GM12865 (cell line): ENCODE measurements at regions not wholly inside any gene's neighbourhood (a gene's known extent, or its start where the extent isn't known, plus 50 kb on each side); places are given as distances from the start of the nearest gene placed in this dataset.
"Not testable (repeated sequence)": the region's sequence is repeated elsewhere in the genome, so short reads cannot be mapped to it uniquely, and the experiment has no call there.

Experiments
- DNase-seq: peaks from one replicate; pipeline ENCODE4 v3.0.0; 2010; ENCODE audit warnings: low read depth
- H3K4me3 ChIP-seq: 2 replicates; pipeline ENCODE4 v1.5.1; 2011; ENCODE audit warnings: mild to moderate bottlenecking, low read depth, low read length, control low read depth
- CTCF ChIP-seq: IDR thresholded peaks from 2 replicates; pipeline ENCODE4 v1.5.1; 2011; ENCODE audit warnings: low read length, control low read depth, low read depth, inconsistent platforms; ENCODE audit not compliant: insufficient read depth; ENCODE audit errors: missing control alignments

DNA sequence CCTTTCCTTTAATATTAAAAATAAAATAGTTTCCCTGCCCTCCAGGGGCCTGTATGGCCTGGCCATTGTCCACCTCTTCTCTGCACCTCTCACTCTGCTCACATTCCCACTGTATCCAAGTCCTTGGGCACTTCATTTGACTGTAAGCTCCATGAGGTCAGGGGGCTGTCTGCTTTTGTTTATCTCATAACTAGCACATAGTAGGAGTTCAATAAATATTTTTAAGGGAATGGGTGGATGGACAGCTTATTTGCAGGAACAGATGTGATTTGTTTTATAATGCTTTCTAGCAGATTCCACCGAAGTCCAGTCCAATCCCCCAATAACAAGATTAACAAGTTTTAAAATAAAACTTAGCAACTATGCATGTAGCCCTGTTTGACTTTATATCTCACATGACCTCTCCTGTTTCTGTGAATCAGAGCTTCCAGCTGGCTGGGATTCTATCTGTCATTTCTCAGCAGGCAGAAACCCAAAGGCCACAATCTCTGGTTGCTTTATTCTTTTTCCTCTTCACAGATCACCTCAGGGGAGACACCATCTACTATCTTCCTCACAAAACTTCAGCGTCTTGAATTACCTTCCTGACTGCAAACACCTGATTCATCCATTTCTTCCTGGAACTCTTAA lies 123.0 kb upstream of the NR2F2 start:
- no peak overlapping the region for H3K4me3 ChIP-seq
- no peak for TF ChIP-seq CTCF
- DNase-seq = no peak

GRCh38 chr15:96209285-96209735 lies 121.2 kb upstream of the NR2F2 start:
- no peak for TF ChIP-seq CTCF
- H3K4me3 ChIP-seq = no peak overlapping the region
- no peak for DNase-seq

DNA sequence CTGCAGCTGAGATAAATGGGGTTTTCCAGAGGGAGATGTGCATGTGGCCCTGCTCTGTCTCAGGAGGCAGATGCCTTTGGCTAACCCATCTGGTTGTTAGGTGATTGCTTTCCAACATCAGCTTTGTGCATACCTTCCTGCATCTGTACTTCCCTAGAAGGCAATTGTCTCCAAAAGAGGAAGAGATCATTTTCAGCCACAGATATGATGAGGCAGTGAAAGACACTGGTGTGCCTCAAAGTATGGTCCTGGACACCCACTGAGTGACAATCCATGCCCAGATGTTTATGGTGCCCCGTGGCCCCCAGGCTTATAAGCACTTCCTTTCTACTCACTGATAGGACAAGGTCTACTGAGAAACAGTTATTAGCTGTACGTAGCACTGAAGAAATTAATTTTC lies 117.5 kb upstream of the NR2F2 start:
- DNase-seq = no peak
- H3K4me3 ChIP-seq = no peak overlapping the region
- no peak for TF ChIP-seq CTCF

- no peak overlapping the region for H3K4me3 ChIP-seq
- DNase-seq = no peak
- TF ChIP-seq CTCF = no peak
Measured at GRCh38 chr15:96213896-96214295, 116.6 kb upstream of the NR2F2 start.

GRCh38 chr15:96216481-96216880 lies 114.0 kb upstream of the NR2F2 start:
- H3K4me3 ChIP-seq = not testable (repeated sequence)

DNA sequence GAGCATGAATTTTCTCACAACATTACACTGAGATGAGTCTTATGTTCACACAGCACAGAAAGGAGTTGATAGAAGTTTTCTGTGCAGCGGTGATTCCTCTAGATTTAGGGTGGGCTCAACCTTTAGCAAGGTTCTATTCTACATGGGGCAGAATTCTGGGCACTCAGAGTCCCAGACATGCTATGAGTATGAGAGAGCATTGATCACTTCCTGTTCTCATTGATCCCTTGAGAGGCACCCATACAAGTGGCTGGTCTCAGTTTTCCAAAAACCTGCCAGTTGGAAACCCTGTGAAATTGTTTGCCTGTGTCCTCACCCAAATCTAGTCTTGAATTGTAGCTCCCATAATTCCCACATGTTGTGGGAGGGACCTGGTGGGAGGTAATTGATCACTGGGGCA lies 112.5 kb upstream of the NR2F2 start:
- H3K4me3 ChIP-seq = no peak overlapping the region
- no peak for TF ChIP-seq CTCF
- DNase-seq = no peak

More at GRCh38 chr15:96216481-96216880, 114.0 kb upstream of the NR2F2 start:
- not testable (repeated sequence) for DNase-seq

DNA sequence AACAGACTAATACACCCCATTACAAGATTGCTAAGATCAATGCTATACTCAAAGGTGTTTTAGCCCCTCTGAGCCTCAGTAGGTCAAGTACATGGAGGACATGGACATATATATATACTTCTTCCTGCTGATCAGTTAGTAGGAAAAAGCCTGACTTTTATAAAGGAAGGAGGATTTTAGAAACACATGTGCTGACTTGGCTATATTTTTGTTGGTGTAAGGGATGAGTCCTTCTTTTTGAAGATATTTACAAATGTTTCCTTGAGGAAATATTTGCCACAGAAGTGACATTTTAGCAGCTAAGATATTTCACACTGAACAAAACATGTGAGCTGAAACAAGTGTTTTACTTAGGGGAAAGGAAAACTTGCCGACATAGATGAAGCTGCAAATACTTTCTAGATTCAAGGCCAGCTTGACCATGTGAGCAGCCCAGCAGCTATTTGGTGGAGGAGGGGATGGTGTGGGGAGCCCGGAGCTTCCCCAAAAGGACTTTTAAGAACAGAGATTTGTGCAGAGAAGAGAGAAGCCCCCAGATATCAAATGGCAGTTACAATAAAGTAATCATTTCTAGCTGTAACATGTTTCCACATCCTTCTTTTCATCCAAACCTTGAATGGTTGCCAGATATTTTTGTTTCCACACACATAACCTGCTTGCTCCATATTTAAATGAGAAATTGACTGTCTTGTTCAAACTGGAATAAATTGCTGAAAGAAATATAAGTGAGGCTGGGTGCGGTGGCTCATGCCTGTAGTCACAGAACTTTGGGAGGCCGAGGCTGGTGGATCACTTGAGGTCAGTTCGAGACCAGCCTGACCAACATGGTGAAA lies 111.7 kb upstream of the NR2F2 start:
- no peak for TF ChIP-seq CTCF
- H3K4me3 ChIP-seq = no peak overlapping the region
- DNase-seq = no peak
